Smooth muscle cell (in vitro differentiated cells): ENCODE measurements at regions not wholly inside any gene's neighbourhood (a gene's known extent, or its start where the extent isn't known, plus 50 kb on each side); places are given as distances from the start of the nearest gene placed in this dataset.

Experiments used
- DNase-seq: peaks from one replicate; lab custom pipeline; 2025; ENCODE audit not compliant: unreplicated experiment; lab: John Stamatoyannopoulos, UW
- H2AFZ ChIP-seq: fragments of 200-600 bp; sonication (generic); 2 replicates; pipeline ENCODE4 v1.6.0; 2016; ENCODE audit warnings: antibody characterized with exemption, low read depth, mild to moderate bottlenecking
- H3F3A ChIP-seq: fragments of 200-600 bp; sonication (generic); 2 replicates; pipeline ENCODE4 v1.6.0; 2017; ENCODE audit warnings: antibody characterized with exemption, low read depth
- H3K27ac ChIP-seq: fragments of 200-600 bp; sonication (generic); 2 replicates; pipeline ENCODE4 v1.5.1; 2016; ENCODE audit warnings: low read depth, mild to moderate bottlenecking
- H3K27me3 ChIP-seq: fragments of 200-600 bp; sonication (generic); 2 replicates; pipeline ENCODE4 v1.6.1; 2016; ENCODE audit warnings: low read depth, mild to moderate bottlenecking
- H3K36me3 ChIP-seq: fragments of 200-600 bp; sonication (generic); 2 replicates; pipeline ENCODE4 v1.5.1; 2016; ENCODE audit warnings: low read depth
- H3K4me1 ChIP-seq: fragments of 200-600 bp; sonication (generic); 2 replicates; pipeline ENCODE4 v1.5.1; 2016; ENCODE audit warnings: low read depth
- H3K4me2 ChIP-seq: fragments of 200-600 bp; sonication (generic); 2 replicates; pipeline ENCODE4 v1.6.0; 2016; ENCODE audit warnings: mild to moderate bottlenecking
- H3K4me3 ChIP-seq: fragments of 200-600 bp; sonication (generic); 2 replicates; pipeline ENCODE4 v1.5.1; 2016; ENCODE audit warnings: mild to moderate bottlenecking
- H3K79me2 ChIP-seq: fragments of 200-600 bp; sonication (generic); 2 replicates; pipeline ENCODE4 v1.6.0; 2016; ENCODE audit warnings: low read depth, mild to moderate bottlenecking
- H3K9ac ChIP-seq: fragments of 200-600 bp; sonication (generic); 2 replicates; pipeline ENCODE4 v1.6.0; 2016; ENCODE audit warnings: low read depth
- H3K9me3 ChIP-seq: fragments of 200-600 bp; sonication (generic); replicated peaks from 2 replicates; pipeline ENCODE4 v1.5.1; 2016; ENCODE audit warnings: low read depth
- H4K20me1 ChIP-seq: fragments of 200-600 bp; sonication (generic); 2 replicates; pipeline ENCODE4 v1.6.0; 2016; ENCODE audit warnings: low read depth
- WGBS: methylation state at CpG from one replicate; pipeline ENCODE4 v1.1.7; 2016; ENCODE audit warnings: low lambda C conversion rate; 5-methylcytosine and 5-hydroxymethylcytosine counted together
- TF ChIP-seq, protein P1 (sequence below): fragments of 200-600 bp; sonication (generic); IDR thresholded peaks from 2 replicates; pipeline ENCODE4 v1.5.1; 2017; ENCODE audit warnings: borderline replicate concordance, mild to moderate bottlenecking, antibody characterized with exemption; ENCODE audit not compliant: insufficient read depth, poor library complexity, severe bottlenecking

DNA sequence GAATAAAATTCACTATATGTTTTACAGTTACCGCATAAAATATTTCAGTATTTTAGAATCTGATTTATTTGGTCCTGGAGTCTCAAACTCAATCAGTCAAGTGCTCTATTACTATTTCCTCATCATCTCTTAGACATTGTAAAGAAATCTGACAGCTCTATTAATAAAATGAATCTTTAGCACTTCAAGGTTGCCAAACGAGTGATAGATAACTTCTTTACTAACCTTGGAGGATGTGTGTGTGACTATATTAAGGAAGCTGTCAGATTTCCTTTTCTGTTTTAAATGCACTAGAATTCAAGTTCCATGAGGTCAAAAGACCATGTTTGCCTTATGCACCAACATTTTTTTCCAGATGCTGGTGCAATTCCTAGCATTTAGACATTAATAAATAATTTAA is 389.8 kb upstream of the AZI2 start:
- Histone ChIP-seq H4K20me1 (no peaks in the 10 kb centered on the region), H3K9me3 (no peaks in the 10 kb centered on the region), H3K79me2 (no peaks in the 10 kb centered on the region), H3F3A (no peaks in the 10 kb centered on the region), H3K4me1 (no peaks in the 10 kb centered on the region), H3K27ac (no peak overlapping the region), H3K27me3 (no peaks in the 10 kb centered on the region), H3K9ac (no peak overlapping the region), H3K4me2 (no peak overlapping the region), H3K36me3 (no peaks in the 10 kb centered on the region), H2AFZ (no peak overlapping the region), H3K4me3 (no peak overlapping the region)
- no peak for DNase-seq
- TF ChIP-seq, protein P1, sequence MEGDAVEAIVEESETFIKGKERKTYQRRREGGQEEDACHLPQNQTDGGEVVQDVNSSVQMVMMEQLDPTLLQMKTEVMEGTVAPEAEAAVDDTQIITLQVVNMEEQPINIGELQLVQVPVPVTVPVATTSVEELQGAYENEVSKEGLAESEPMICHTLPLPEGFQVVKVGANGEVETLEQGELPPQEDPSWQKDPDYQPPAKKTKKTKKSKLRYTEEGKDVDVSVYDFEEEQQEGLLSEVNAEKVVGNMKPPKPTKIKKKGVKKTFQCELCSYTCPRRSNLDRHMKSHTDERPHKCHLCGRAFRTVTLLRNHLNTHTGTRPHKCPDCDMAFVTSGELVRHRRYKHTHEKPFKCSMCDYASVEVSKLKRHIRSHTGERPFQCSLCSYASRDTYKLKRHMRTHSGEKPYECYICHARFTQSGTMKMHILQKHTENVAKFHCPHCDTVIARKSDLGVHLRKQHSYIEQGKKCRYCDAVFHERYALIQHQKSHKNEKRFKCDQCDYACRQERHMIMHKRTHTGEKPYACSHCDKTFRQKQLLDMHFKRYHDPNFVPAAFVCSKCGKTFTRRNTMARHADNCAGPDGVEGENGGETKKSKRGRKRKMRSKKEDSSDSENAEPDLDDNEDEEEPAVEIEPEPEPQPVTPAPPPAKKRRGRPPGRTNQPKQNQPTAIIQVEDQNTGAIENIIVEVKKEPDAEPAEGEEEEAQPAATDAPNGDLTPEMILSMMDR = no peak
- 93% methylated on average over 2 of the region's 2 CpGs for WGBS

DNA sequence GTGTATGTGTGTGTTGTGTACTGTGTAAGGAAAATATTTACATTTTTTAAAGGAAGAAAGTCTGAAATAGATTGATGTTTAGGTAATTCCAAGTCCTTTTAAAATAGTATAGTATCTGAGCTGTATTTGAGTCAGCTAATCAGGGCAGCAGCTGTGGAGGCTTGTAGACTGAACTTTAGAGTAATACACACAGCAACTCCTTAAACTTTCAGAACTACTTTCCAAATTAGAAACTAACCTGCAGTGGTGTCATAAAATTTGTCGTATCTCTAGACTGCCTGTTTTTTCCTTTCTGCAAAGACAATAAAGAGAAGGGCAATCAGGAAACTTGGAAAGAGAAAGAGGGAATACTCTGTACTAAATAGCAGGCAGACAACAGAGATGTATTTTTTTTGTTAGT is 391.0 kb upstream of the AZI2 start:
- Histone ChIP-seq H3K4me3 (no peak overlapping the region), H3K27me3 (no peaks in the 10 kb centered on the region), H3K79me2 (no peaks in the 10 kb centered on the region), H3K27ac (no peak overlapping the region), H3F3A (no peaks in the 10 kb centered on the region), H4K20me1 (no peaks in the 10 kb centered on the region), H3K36me3 (no peaks in the 10 kb centered on the region), H3K4me1 (no peaks in the 10 kb centered on the region), H3K4me2 (no peak overlapping the region), H2AFZ (no peak overlapping the region), H3K9ac (no peak overlapping the region), H3K9me3 (no peaks in the 10 kb centered on the region)
- TF ChIP-seq, protein P1 = no peak
- no peak for DNase-seq
- WGBS = 53% methylated on average over 1 of the region's 1 CpG

DNA sequence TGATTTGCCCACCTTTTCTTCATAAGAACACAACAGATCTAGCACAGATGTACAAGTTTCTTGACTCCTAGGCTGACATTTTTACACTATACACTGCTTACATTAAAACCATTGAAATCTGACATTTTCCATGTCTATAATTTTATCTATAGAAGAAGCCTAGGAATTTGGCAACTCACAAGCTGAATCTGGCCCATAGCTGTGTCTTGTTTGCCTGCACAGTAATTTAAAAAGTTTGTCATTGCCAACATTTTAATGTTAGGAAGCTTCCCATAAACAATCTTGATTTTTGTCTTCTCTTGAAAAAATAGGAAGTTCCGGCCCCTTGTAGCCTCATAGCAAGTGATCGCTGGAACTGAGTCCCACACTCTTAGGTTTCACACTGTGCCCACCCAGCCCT is 394.6 kb upstream of the AZI2 start:
- H3K36me3 ChIP-seq = no peaks in the 10 kb centered on the region
- H3K79me2 ChIP-seq = no peaks in the 10 kb centered on the region
- no peak for DNase-seq
- 100% methylated on average over 2 of the region's 2 CpGs for WGBS
- no peaks in the 10 kb centered on the region for H3K9me3 ChIP-seq
- H3K4me3 ChIP-seq = no peak overlapping the region
- no peaks in the 10 kb centered on the region for H3K4me1 ChIP-seq
- H3K4me2 ChIP-seq = no peak overlapping the region
- H3K27me3 ChIP-seq = no peaks in the 10 kb centered on the region
- no peaks in the 10 kb centered on the region for H3F3A ChIP-seq
- TF ChIP-seq, protein P1 = no peak
- H2AFZ ChIP-seq = no peak overlapping the region
- H4K20me1 ChIP-seq = no peaks in the 10 kb centered on the region
- no peak overlapping the region for H3K9ac ChIP-seq
- H3K27ac ChIP-seq = no peak overlapping the region

DNA sequence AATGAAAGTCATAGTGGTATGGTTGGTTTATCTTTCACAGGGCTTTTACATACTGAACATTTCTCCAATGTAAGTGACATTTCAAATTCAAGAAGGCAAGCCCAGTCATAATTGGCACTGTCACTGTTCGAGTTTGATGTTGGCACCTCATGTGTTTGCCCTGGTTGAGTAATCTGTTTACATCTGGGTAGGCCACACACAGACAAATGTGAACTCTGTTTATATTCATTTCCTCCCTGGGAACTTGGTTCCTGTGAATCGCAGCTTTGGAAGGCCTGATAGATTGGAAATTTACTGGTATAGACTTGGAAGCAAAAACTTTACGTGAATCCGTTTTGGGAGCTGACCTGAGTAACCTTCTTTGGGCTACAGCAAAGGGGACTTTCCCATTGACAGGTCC is 395.2 kb upstream of the AZI2 start:
- Histone ChIP-seq H3K36me3 (no peaks in the 10 kb centered on the region), H3K4me1 (no peaks in the 10 kb centered on the region), H3K9me3 (no peaks in the 10 kb centered on the region), H3K27ac (no peak overlapping the region), H3K79me2 (no peaks in the 10 kb centered on the region), H3K4me3 (no peak overlapping the region), H2AFZ (no peak overlapping the region), H3K9ac (no peak overlapping the region), H3F3A (no peaks in the 10 kb centered on the region), H3K27me3 (no peaks in the 10 kb centered on the region), H4K20me1 (no peaks in the 10 kb centered on the region), H3K4me2 (no peak overlapping the region)
- DNase-seq = no peak
- TF ChIP-seq, protein P1 = no peak
- WGBS = 88% methylated on average over 4 of the region's 4 CpGs
